Smooth muscle cell (in vitro differentiated cells): ENCODE measurements at regions not wholly inside any gene's neighbourhood (a gene's known extent, or its start where the extent isn't known, plus 50 kb on each side); places are given as distances from the start of the nearest gene placed in this dataset.

Experiments
- DNase-seq: peaks from one replicate; lab custom pipeline; 2025; ENCODE audit not compliant: unreplicated experiment; lab: John Stamatoyannopoulos, UW
- H2AFZ ChIP-seq: fragments of 200-600 bp; sonication (generic); 2 replicates; pipeline ENCODE4 v1.6.0; 2016; ENCODE audit warnings: antibody characterized with exemption, low read depth, mild to moderate bottlenecking
- H3F3A ChIP-seq: fragments of 200-600 bp; sonication (generic); 2 replicates; pipeline ENCODE4 v1.6.0; 2017; ENCODE audit warnings: antibody characterized with exemption, low read depth
- H3K27ac ChIP-seq: fragments of 200-600 bp; sonication (generic); 2 replicates; pipeline ENCODE4 v1.5.1; 2016; ENCODE audit warnings: low read depth, mild to moderate bottlenecking
- H3K27me3 ChIP-seq: fragments of 200-600 bp; sonication (generic); 2 replicates; pipeline ENCODE4 v1.6.1; 2016; ENCODE audit warnings: low read depth, mild to moderate bottlenecking
- H3K36me3 ChIP-seq: fragments of 200-600 bp; sonication (generic); 2 replicates; pipeline ENCODE4 v1.5.1; 2016; ENCODE audit warnings: low read depth
- H3K4me1 ChIP-seq: fragments of 200-600 bp; sonication (generic); 2 replicates; pipeline ENCODE4 v1.5.1; 2016; ENCODE audit warnings: low read depth
- H3K4me2 ChIP-seq: fragments of 200-600 bp; sonication (generic); 2 replicates; pipeline ENCODE4 v1.6.0; 2016; ENCODE audit warnings: mild to moderate bottlenecking
- H3K4me3 ChIP-seq: fragments of 200-600 bp; sonication (generic); 2 replicates; pipeline ENCODE4 v1.5.1; 2016; ENCODE audit warnings: mild to moderate bottlenecking
- H3K79me2 ChIP-seq: fragments of 200-600 bp; sonication (generic); 2 replicates; pipeline ENCODE4 v1.6.0; 2016; ENCODE audit warnings: low read depth, mild to moderate bottlenecking
- H3K9ac ChIP-seq: fragments of 200-600 bp; sonication (generic); 2 replicates; pipeline ENCODE4 v1.6.0; 2016; ENCODE audit warnings: low read depth
- H3K9me3 ChIP-seq: fragments of 200-600 bp; sonication (generic); replicated peaks from 2 replicates; pipeline ENCODE4 v1.5.1; 2016; ENCODE audit warnings: low read depth
- H4K20me1 ChIP-seq: fragments of 200-600 bp; sonication (generic); 2 replicates; pipeline ENCODE4 v1.6.0; 2016; ENCODE audit warnings: low read depth
- CTCF ChIP-seq: fragments of 200-600 bp; sonication (generic); IDR thresholded peaks from 2 replicates; pipeline ENCODE4 v1.5.1; 2017; ENCODE audit warnings: borderline replicate concordance, mild to moderate bottlenecking, antibody characterized with exemption; ENCODE audit not compliant: insufficient read depth, poor library complexity, severe bottlenecking
- WGBS: methylation state at CpG from one replicate; pipeline ENCODE4 v1.1.7; 2016; ENCODE audit warnings: low lambda C conversion rate; 5-methylcytosine and 5-hydroxymethylcytosine counted together

GRCh38 chr12:32987512-32987911 is 90.9 kb upstream of the PKP2 start:
- no peak overlapping the region for H3K4me3 ChIP-seq
- H3K79me2 ChIP-seq, result no peaks in the 10 kb centered on the region
- no peaks in the 10 kb centered on the region for H3K27me3 ChIP-seq
- no peaks in the 10 kb centered on the region for H3K36me3 ChIP-seq
- no peaks in the 10 kb centered on the region for H3K9me3 ChIP-seq
- no peak for TF ChIP-seq CTCF
- DNase-seq, result no peak
- no peaks in the 10 kb centered on the region for H4K20me1 ChIP-seq
- H3K4me1 ChIP-seq, result peaks cover 16% of the 10 kb centered on the region
- no peak overlapping the region for H2AFZ ChIP-seq
- no peak overlapping the region for H3K9ac ChIP-seq
- 63% methylated on average over 1 of the region's 1 CpG for WGBS
- no peaks in the 10 kb centered on the region for H3F3A ChIP-seq
- no peak overlapping the region for H3K27ac ChIP-seq
- H3K4me2 ChIP-seq, result no peak overlapping the region

- Histone ChIP-seq H3K79me2 (no peaks in the 10 kb centered on the region), H2AFZ (peak overlapping the region; percentile 30), H3K36me3 (no peaks in the 10 kb centered on the region), H3K4me3 (no peak overlapping the region), H3K9me3 (no peaks in the 10 kb centered on the region), H3K9ac (no peak overlapping the region), H3K27ac (no peak overlapping the region), H3K4me1 (peaks cover 4% of the 10 kb centered on the region), H3F3A (no peaks in the 10 kb centered on the region), H4K20me1 (no peaks in the 10 kb centered on the region), H3K27me3 (no peaks in the 10 kb centered on the region), H3K4me2 (no peak overlapping the region)
- DNase-seq, result no peak
- 73% methylated on average over 4 of the region's 4 CpGs for WGBS
- TF ChIP-seq CTCF, result no peak
Measured at GRCh38 chr12:32983968-32984367, 87.4 kb upstream of the PKP2 start.

- Histone ChIP-seq H3F3A (no peaks in the 10 kb centered on the region), H2AFZ (peak overlapping the region; percentile 30)
- WGBS, result 13% methylated on average over 10 of the region's 10 CpGs
Measured at GRCh38 chr12:32983332-32983731, 86.8 kb upstream of the PKP2 start.

More at GRCh38 chr12:32983332-32983731, 86.8 kb upstream of the PKP2 start:
- H3K27ac ChIP-seq, result no peak overlapping the region
- no peaks in the 10 kb centered on the region for H3K9me3 ChIP-seq
- no peak for DNase-seq
- no peaks in the 10 kb centered on the region for H4K20me1 ChIP-seq
- H3K9ac ChIP-seq, result no peak overlapping the region
- H3K4me2 ChIP-seq, result peak overlapping the region; percentile 59
- no peaks in the 10 kb centered on the region for H3K36me3 ChIP-seq
- no peak overlapping the region for H3K4me3 ChIP-seq
- no peaks in the 10 kb centered on the region for H3K79me2 ChIP-seq
- no peak for TF ChIP-seq CTCF
- H3K27me3 ChIP-seq, result no peaks in the 10 kb centered on the region
- H3K4me1 ChIP-seq, result no peaks in the 10 kb centered on the region
